Endothelial cell (in vitro differentiated cells): ENCODE measurements at regions not wholly inside any gene's neighbourhood (a gene's known extent, or its start where the extent isn't known, plus 50 kb on each side); places are given as distances from the start of the nearest gene placed in this dataset.
"Not testable (repeated sequence)": the region's sequence is repeated elsewhere in the genome, so short reads cannot be mapped to it uniquely, and the experiment has no call there.

Experiments used
- DNase-seq: peaks from one replicate; pipeline ENCODE4 v3.0.0; 2021; ENCODE audit warnings: low spot score
- H3K27ac Mint-ChIP-seq: one replicate; pipeline ENCODE4 v1.8.0; 2021; ENCODE audit warnings: mixed read lengths, inconsistent platforms; ENCODE audit not compliant: unreplicated experiment
- H3K27me3 Mint-ChIP-seq: one replicate; pipeline ENCODE4 v1.8.0; 2021; ENCODE audit warnings: mild to moderate bottlenecking, moderate library complexity, mixed read lengths, inconsistent platforms; ENCODE audit not compliant: unreplicated experiment
- H3K36me3 Mint-ChIP-seq: one replicate; pipeline ENCODE4 v1.8.0; 2021; ENCODE audit warnings: mild to moderate bottlenecking, low read depth, mixed read lengths, inconsistent platforms; ENCODE audit not compliant: unreplicated experiment
- H3K4me1 Mint-ChIP-seq: one replicate; pipeline ENCODE4 v1.8.0; 2021; ENCODE audit warnings: mild to moderate bottlenecking, mixed read lengths, inconsistent platforms; ENCODE audit not compliant: unreplicated experiment
- H3K4me3 Mint-ChIP-seq: one replicate; pipeline ENCODE4 v1.8.0; 2021; ENCODE audit warnings: mild to moderate bottlenecking, mixed read lengths, inconsistent platforms; ENCODE audit not compliant: unreplicated experiment
- H3K9me3 Mint-ChIP-seq: one replicate; pipeline ENCODE4 v1.8.0; 2021; ENCODE audit warnings: mixed read lengths, inconsistent platforms; ENCODE audit not compliant: unreplicated experiment
- TF ChIP-seq, protein P1 (sequence below): fragments of 200-600 bp; sonication (generic); IDR thresholded peaks from one replicate; pipeline ENCODE4 v1.5.0; 2021; ENCODE audit warnings: antibody characterized with exemption; ENCODE audit not compliant: unreplicated experiment

DNA sequence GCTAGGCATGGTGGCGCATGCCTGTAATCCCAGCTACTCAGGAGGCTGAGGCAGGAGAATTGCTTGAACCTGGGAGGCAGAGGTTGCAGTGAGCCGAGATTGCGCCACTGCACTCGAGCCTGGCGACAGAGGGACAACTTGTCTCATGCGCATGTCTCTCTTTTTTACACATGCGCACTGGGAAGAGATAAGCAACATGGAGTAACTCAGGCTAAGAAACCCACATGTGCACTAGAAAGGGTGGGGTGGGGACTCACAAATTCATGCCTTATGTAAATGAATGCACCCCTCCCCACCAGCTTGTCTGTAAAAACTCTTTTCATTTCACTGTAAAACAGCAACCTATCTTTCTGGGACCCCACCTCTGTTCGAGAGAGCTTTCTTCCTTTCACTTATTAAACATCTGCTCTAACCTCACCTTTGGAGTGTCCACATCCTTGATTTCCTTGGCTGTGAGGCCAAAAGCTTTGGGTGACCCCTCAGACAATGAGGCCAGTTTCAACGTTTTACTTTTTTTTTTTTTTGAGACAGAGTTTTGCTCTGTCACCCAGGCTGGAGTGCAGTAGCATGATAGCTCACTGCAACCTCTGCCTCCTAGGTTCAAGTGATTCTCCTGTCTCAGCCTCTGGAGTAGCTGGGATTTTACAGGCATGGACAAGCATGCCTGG is 91.6 kb upstream of the RMP24 start:
- no peak for DNase-seq
- no peaks in the 10 kb centered on the region for H3K36me3 Mint-ChIP-seq
- H3K4me3 Mint-ChIP-seq = no peak overlapping the region
- no peaks in the 10 kb centered on the region for H3K4me1 Mint-ChIP-seq
- no peaks in the 10 kb centered on the region for H3K9me3 Mint-ChIP-seq
- no peak overlapping the region for H3K27ac Mint-ChIP-seq
- TF ChIP-seq, protein P1, sequence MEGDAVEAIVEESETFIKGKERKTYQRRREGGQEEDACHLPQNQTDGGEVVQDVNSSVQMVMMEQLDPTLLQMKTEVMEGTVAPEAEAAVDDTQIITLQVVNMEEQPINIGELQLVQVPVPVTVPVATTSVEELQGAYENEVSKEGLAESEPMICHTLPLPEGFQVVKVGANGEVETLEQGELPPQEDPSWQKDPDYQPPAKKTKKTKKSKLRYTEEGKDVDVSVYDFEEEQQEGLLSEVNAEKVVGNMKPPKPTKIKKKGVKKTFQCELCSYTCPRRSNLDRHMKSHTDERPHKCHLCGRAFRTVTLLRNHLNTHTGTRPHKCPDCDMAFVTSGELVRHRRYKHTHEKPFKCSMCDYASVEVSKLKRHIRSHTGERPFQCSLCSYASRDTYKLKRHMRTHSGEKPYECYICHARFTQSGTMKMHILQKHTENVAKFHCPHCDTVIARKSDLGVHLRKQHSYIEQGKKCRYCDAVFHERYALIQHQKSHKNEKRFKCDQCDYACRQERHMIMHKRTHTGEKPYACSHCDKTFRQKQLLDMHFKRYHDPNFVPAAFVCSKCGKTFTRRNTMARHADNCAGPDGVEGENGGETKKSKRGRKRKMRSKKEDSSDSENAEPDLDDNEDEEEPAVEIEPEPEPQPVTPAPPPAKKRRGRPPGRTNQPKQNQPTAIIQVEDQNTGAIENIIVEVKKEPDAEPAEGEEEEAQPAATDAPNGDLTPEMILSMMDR = no peak
- no peaks in the 10 kb centered on the region for H3K27me3 Mint-ChIP-seq

DNA sequence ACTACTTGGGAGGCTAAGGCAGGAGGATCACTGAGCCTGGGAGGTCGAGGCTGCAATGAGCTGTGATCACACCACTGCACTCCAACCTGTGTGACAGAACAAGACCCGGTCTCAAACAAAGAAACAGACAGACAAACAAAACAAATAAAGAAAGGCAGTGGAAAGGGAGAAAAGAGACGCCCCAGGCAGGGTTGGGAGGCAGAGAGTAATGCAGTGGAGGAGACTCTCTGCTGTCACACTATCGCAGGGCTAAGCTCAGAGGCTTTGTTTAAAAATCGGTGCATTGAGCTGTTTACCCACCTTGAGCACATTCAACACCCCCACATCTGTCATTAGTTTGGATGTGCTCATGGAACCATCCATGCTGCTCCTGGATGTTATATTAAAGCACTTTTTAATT is 84.2 kb upstream of the RMP24 start:
- no peak for DNase-seq
- no peaks in the 10 kb centered on the region for H3K9me3 Mint-ChIP-seq
- no peak overlapping the region for H3K4me3 Mint-ChIP-seq
- H3K36me3 Mint-ChIP-seq = no peaks in the 10 kb centered on the region
- no peak overlapping the region for H3K27ac Mint-ChIP-seq
- TF ChIP-seq, protein P1 = no peak
- peaks cover 3% of the 10 kb centered on the region for H3K27me3 Mint-ChIP-seq
- H3K4me1 Mint-ChIP-seq = no peaks in the 10 kb centered on the region

DNA sequence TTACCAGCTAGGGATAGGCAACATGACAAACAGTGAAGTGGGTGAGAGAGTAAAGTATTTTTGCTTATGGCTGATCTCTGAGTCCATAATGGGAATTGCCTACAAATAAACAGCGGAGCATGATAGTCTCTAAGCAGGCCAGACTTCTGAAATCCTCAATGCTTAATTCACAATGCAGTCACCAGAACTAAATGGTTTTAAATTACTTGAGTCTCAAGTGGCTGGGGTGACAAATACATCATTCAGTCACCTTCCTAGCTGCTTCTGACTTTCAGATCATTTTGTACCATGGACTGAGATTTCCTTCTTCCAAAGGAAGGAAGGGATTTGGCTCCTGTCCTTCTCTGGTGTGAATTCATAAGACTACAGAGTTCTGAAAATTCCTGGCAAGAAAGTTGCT is 82.8 kb upstream of the RMP24 start:
- Mint-ChIP-seq H3K9me3 (no peaks in the 10 kb centered on the region), H3K4me3 (no peak overlapping the region), H3K27ac (no peak overlapping the region), H3K27me3 (peaks cover 3% of the 10 kb centered on the region), H3K4me1 (no peaks in the 10 kb centered on the region), H3K36me3 (no peaks in the 10 kb centered on the region)
- DNase-seq = no peak
- TF ChIP-seq, protein P1 = no peak

DNA sequence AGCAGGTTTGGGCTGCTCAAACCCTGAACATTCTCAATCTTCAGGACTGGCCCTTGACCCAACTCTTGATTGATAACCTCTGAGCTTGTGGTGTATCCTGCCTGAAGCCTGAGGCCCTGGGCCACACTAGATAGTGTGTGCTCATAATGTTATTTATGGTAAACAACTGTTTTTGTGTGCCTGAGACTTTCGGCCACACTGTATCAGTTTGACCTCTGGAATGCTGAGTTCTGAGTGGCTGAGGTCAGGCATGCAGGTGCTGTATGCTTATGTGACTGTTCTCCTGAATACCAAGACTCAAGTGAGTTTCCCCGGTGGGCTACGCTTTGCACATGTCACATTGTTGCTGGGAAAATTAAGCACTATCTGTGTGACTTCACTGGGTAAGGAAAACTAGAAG is 82.2 kb upstream of the RMP24 start:
- Mint-ChIP-seq H3K27ac (no peak overlapping the region), H3K27me3 (peaks cover 3% of the 10 kb centered on the region), H3K4me3 (no peak overlapping the region), H3K4me1 (no peaks in the 10 kb centered on the region), H3K36me3 (no peaks in the 10 kb centered on the region), H3K9me3 (no peaks in the 10 kb centered on the region)
- TF ChIP-seq, protein P1 = no peak
- no peak for DNase-seq

DNA sequence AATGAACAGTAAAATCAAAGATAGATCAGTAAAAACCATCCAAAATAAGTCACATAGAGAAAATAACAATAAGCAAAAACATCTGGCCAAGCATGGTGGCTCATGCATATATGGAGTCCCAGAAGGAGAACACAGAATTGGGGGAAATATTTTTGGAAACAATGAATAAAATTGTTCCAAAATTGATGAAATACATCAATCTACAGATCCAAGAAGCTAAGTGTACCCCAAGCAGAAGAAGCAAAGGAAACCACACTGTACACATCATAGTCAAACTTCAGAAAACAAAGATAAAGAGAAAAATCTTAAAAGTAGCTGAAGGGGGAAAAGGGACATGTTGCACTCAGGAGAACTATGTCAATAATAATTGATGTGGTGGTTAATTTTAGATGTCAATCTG is 80.4 kb upstream of the RMP24 start:
- Mint-ChIP-seq H3K4me3 (no peak overlapping the region), H3K9me3 (peaks cover 5% of the 10 kb centered on the region)
- no peak for DNase-seq

DNA sequence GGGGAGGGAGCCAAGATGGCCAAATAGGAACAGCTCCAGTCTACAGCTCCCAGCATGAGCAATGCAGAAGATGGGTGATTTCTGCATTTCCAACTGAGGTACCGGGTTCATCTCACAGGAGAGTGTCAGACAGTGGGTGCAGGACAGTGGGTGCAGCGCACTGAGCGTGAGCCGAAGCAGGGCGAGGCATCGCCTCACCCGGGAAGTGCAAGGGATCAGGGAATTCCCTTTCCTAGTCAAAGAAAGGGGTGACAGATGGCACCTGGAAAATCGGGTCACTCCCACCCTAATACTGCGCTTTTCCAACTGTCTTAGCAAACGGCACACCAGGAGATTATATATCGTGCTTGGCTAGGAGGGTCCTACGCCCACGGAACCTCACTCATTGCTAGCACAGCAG is 75.0 kb upstream of the RMP24 start:
- peaks cover 16% of the 10 kb centered on the region for H3K36me3 Mint-ChIP-seq
- not testable (repeated sequence) for H3K27me3 Mint-ChIP-seq, H3K9me3 Mint-ChIP-seq, H3K4me1 Mint-ChIP-seq, H3K4me3 Mint-ChIP-seq, H3K27ac Mint-ChIP-seq, DNase-seq

More for the DNA sequence above, 80.4 kb upstream of the RMP24 start:
- Mint-ChIP-seq H3K27ac (no peak overlapping the region), H3K36me3 (peaks cover 6% of the 10 kb centered on the region), H3K27me3 (peaks cover 3% of the 10 kb centered on the region), H3K4me1 (no peaks in the 10 kb centered on the region)
- TF ChIP-seq, protein P1 = no peak
